NCI-H146 (cell line): ENCODE measurements at regions not wholly inside any gene's neighbourhood (a gene's known extent, or its start where the extent isn't known, plus 50 kb on each side); places are given as distances from the start of the nearest gene placed in this dataset.
"Not testable (repeated sequence)": the region's sequence is repeated elsewhere in the genome, so short reads cannot be mapped to it uniquely, and the experiment has no call there.

Source experiments
- DNase-seq: peaks from one replicate; lab custom pipeline; 2025; lab: John Stamatoyannopoulos, UW

- no peak for DNase-seq
Measured at GRCh38 chr5:115469904-115470516, 74.6 kb downstream of the FEM1C start.

GRCh38 chr5:115467628-115468027 lies 76.9 kb downstream of the FEM1C start:
- peak; percentile 33 for DNase-seq

- no peak for DNase-seq
Measured at GRCh38 chr5:115465431-115465830, 79.1 kb downstream of the FEM1C start.

GRCh38 chr5:115463983-115464382 lies 80.6 kb downstream of the FEM1C start:
- no peak for DNase-seq

- DNase-seq: no peak
Measured at GRCh38 chr5:115461506-115462290, 82.9 kb downstream of the FEM1C start.

GRCh38 chr5:115461093-115461492 lies 83.5 kb downstream of the FEM1C start:
- no peak for DNase-seq

GRCh38 chr5:115460472-115460871 lies 84.1 kb downstream of the FEM1C start:
- DNase-seq: no peak

GRCh38 chr5:115459855-115460341 lies 84.7 kb downstream of the FEM1C start:
- no peak for DNase-seq

- DNase-seq: no peak
Measured at GRCh38 chr5:115458416-115458815, 86.2 kb downstream of the FEM1C start.

- DNase-seq: peak; percentile 8
Measured at GRCh38 chr5:115458003-115458409, 86.6 kb downstream of the FEM1C start.

- no peak for DNase-seq
Measured at GRCh38 chr5:115457571-115457970, 87.0 kb downstream of the FEM1C start.

- DNase-seq: no peak
Measured at GRCh38 chr5:115456539-115457040, 88.0 kb downstream of the FEM1C start.

GRCh38 chr5:115456056-115456455 lies 88.5 kb downstream of the FEM1C start:
- no peak for DNase-seq

GRCh38 chr5:115455301-115455707 lies 89.3 kb downstream of the FEM1C start:
- no peak for DNase-seq

- no peak for DNase-seq
Measured at GRCh38 chr5:115453391-115454095, 91.0 kb downstream of the FEM1C start.

- DNase-seq: no peak
Measured at GRCh38 chr5:115452536-115453235, 91.9 kb downstream of the FEM1C start.

- DNase-seq: no peak
Measured at GRCh38 chr5:115452083-115452482, 92.5 kb downstream of the FEM1C start.

- no peak for DNase-seq
Measured at GRCh38 chr5:115450741-115451140, 93.8 kb downstream of the FEM1C start.

GRCh38 chr5:115448630-115449029 lies 95.9 kb downstream of the FEM1C start:
- DNase-seq: not testable (repeated sequence)

GRCh38 chr5:115440782-115441451 lies 103.7 kb downstream of the FEM1C start:
- DNase-seq: no peak

GRCh38 chr5:115439639-115440038 lies 104.9 kb downstream of the FEM1C start:
- DNase-seq: no peak
